ENCODE measurements at regions not wholly inside any gene's neighbourhood (a gene's known extent, or its start where the extent isn't known, plus 50 kb on each side); places are given as distances from the start of the nearest gene placed in this dataset.

GRCh38 chr13:53266757-53267156, 238.1 kb downstream of the OLFM4 start:
- CTCF ChIA-PET: no interaction called here

More at GRCh38 chr13:53266757-53267156, 238.1 kb downstream of the OLFM4 start:
- dilution Hi-C loops (cut with MboI; ENCODE audit: extremely low pct_ligation_motif_present, low sequenced_read_pairs): no loop called here
- Histone ChIP-seq H3K9me1 (replicated peaks; ENCODE audit: control insufficient read depth, extremely low read depth, insufficient read depth, low read length) (no peaks in the 10 kb centered on the region), H2AFZ (ENCODE audit: low read depth, low read length) (no peak overlapping the region), H3K27ac (ENCODE audit: insufficient read depth, low read depth, low read length) (no peak overlapping the region), H3K79me2 (ENCODE audit: control insufficient read depth, insufficient read depth, low read length) (no peaks in the 10 kb centered on the region), H3K9me3 (replicated peaks; ENCODE audit: control insufficient read depth, insufficient read depth, low read length) (peaks cover 5% of the 10 kb centered on the region), H3K9ac (replicated peaks; ENCODE audit: extremely low read depth, insufficient read depth, low read length) (no peak overlapping the region), H4K20me1 (replicated peaks; ENCODE audit: control insufficient read depth, extremely low read depth, insufficient read depth, low read length) (no peaks in the 10 kb centered on the region), H3K4me2 (ENCODE audit: insufficient read depth, low read length) (no peak overlapping the region), H3K4me1 (ENCODE audit: control insufficient read depth, extremely low read depth, insufficient read depth, low read length) (no peaks in the 10 kb centered on the region), H3K36me3 (ENCODE audit: control insufficient read depth in 2 of 2, extremely low read depth in 1 of 2, insufficient read depth in 2 of 2, low read length in 2 of 2) (no peaks in the 10 kb centered on the region), H3K4me3 (replicated peaks in 1 of 3; ENCODE audit: insufficient read depth in 1 of 3, low read depth in 1 of 3, low read length in 3 of 3) (no peak overlapping the region), H3K27me3 (ENCODE audit: control insufficient read depth in 2 of 2, insufficient read depth in 2 of 2, low read length in 2 of 2) (no peaks in the 10 kb centered on the region)
- TF ChIP-seq JUN (IDR thresholded peaks at IDR 0.05; ENCODE audit: borderline replicate concordance, insufficient read depth, insufficient read length, low read depth) (no peak), GATA2 (IDR thresholded peaks at IDR 0.05; ENCODE audit: insufficient read depth, insufficient read length, low read depth, low read length) (no peak), FOS (IDR thresholded peaks at IDR 0.05; ENCODE audit: borderline replicate concordance, insufficient read depth, low read length) (no peak), POLR2A (IDR thresholded peaks at IDR 0.05; ENCODE audit: low read depth, low read length) (no peak), MAX (IDR thresholded peaks at IDR 0.05; ENCODE audit: insufficient read depth, insufficient read length) (no peak), MYC (IDR thresholded peaks at IDR 0.05; ENCODE audit: low read depth, low read length) (no peak), POLR2AphosphoS5 (IDR thresholded peaks at IDR 0.05; ENCODE audit: insufficient read depth, low read depth, low read length) (no peak), CTCF (IDR thresholded peaks at IDR 0.05; ENCODE audit: extremely low read depth in 1 of 2, insufficient read depth in 1 of 2, low read depth in 1 of 2, low read length in 2 of 2) (no peak), EZH2 (IDR thresholded peaks at IDR 0.05; ENCODE audit: borderline replicate concordance, low read depth, low read length, severe bottlenecking) (no peak)
- DNase-seq (ENCODE audit: low read depth, low spot score) (no peak), FAIRE-seq (no peak)
- POLR2A ChIA-PET: no interaction called here
- no TSS peak for BruUV-seq (replicated peaks)
- intact Hi-C loops (cut with micrococcal nuclease): no loop called here
